SJSA1 (cell line): ENCODE measurements at regions not wholly inside any gene's neighbourhood (a gene's known extent, or its start where the extent isn't known, plus 50 kb on each side); places are given as distances from the start of the nearest gene placed in this dataset.
"Not testable (repeated sequence)": the region's sequence is repeated elsewhere in the genome, so short reads cannot be mapped to it uniquely, and the experiment has no call there.

Experiments used
- DNase-seq, 2 experiments: peaks; one replicate each; pipeline ENCODE4 v3.0.0-alpha.2; 2015 to 2020; ENCODE audit warnings: low spot score in 2 of 2, low read depth in 1 of 2
- H3K27ac ChIP-seq: fragments of 250-450 bp; sonication (Bioruptor Pico); 2 replicates; pipeline ENCODE4 v1.5.1; 2020; ENCODE audit warnings: mild to moderate bottlenecking, moderate library complexity
- H3K27me3 ChIP-seq: fragments of 250-450 bp; sonication (Bioruptor Pico); replicated peaks from 2 replicates; pipeline ENCODE4 v1.5.1; 2020; ENCODE audit warnings: mild to moderate bottlenecking, moderate library complexity
- H3K36me3 ChIP-seq: fragments of 250-450 bp; sonication (Bioruptor Pico); 2 replicates; pipeline ENCODE4 v1.5.1; 2020; ENCODE audit warnings: mild to moderate bottlenecking
- H3K4me1 ChIP-seq: fragments of 250-450 bp; sonication (Bioruptor Pico); replicated peaks from 2 replicates; pipeline ENCODE4 v1.6.1; 2021; ENCODE audit warnings: mild to moderate bottlenecking
- H3K4me3 ChIP-seq: fragments of 250-450 bp; sonication (Bioruptor Pico); 2 replicates; pipeline ENCODE4 v1.5.1; 2020; ENCODE audit warnings: mild to moderate bottlenecking
- H3K9me3 ChIP-seq: fragments of 250-450 bp; sonication (Bioruptor Pico); replicated peaks from 2 replicates; pipeline ENCODE4 v1.5.1; 2020; ENCODE audit warnings: mild to moderate bottlenecking

DNA sequence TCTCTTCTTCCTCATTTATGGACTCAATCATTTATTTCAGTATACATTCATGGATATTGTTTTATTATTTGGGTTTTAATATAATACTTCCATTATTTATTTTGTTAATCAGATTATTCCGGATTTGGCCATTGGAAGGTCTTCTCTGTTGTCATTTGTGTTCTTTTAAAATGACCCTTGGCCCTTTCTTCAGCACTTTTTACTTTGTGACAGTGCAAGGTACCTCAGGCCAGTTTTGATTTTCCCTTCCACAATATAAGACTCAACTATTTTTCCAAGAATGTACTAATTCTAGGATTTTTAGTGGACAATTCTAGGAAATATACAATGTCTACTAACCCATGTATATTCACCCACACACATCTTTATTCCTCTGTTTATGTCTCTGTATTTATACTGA lies 521.4 kb upstream of the FOXG1 start:
- Histone ChIP-seq H3K4me3 (no peak overlapping the region), H3K27ac (no peak overlapping the region), H3K36me3 (no peaks in the 10 kb centered on the region), H3K4me1 (no peaks in the 10 kb centered on the region), H3K27me3 (no peaks in the 10 kb centered on the region), H3K9me3 (no peaks in the 10 kb centered on the region)
- DNase-seq: no peak

GRCh38 chr14:28247491-28247890 lies 519.1 kb upstream of the FOXG1 start:
- no peak overlapping the region for H3K27ac ChIP-seq
- H3K9me3 ChIP-seq: no peaks in the 10 kb centered on the region
- H3K36me3 ChIP-seq: no peaks in the 10 kb centered on the region
- H3K27me3 ChIP-seq: no peaks in the 10 kb centered on the region
- no peak overlapping the region for H3K4me3 ChIP-seq
- DNase-seq: no peak
- H3K4me1 ChIP-seq: no peaks in the 10 kb centered on the region

GRCh38 chr14:28252124-28252523 lies 514.5 kb upstream of the FOXG1 start:
- not testable (repeated sequence) for H3K27ac ChIP-seq, H3K9me3 ChIP-seq, DNase-seq

GRCh38 chr14:28254768-28255167 lies 511.8 kb upstream of the FOXG1 start:
- DNase-seq: no peak
- Histone ChIP-seq H3K4me3 (no peak overlapping the region), H3K9me3 (no peaks in the 10 kb centered on the region), H3K27ac (no peak overlapping the region), H3K27me3 (no peaks in the 10 kb centered on the region), H3K36me3 (no peaks in the 10 kb centered on the region), H3K4me1 (no peaks in the 10 kb centered on the region)

More at GRCh38 chr14:28252124-28252523, 514.5 kb upstream of the FOXG1 start:
- H3K4me3 ChIP-seq, H3K27me3 ChIP-seq, H3K4me1 ChIP-seq, H3K36me3 ChIP-seq: not testable (repeated sequence)

DNA sequence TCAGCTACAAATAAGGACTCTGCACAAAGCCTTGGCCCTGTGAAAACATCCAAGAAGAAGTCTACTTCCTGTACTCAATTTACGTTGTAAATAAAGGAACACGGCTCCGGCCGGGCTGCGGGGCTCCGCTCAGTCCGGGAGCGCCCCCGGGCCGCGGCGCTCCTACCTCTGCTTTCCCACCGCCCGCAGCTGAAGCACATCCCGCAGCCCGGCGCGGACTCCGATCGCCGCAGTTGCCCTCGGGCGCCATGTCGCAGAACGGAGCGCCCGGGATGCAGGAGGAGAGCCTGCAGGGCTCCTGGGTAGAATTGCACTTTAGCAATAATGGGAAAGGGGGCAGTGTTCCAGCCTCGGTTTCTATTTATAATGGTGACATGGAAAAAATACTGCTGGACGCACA lies 502.3 kb upstream of the FOXG1 start:
- Histone ChIP-seq H3K27me3 (no peaks in the 10 kb centered on the region), H3K27ac (no peak overlapping the region), H3K36me3 (no peaks in the 10 kb centered on the region), H3K9me3 (no peaks in the 10 kb centered on the region), H3K4me1 (no peaks in the 10 kb centered on the region), H3K4me3 (no peak overlapping the region)
- DNase-seq: no peak

DNA sequence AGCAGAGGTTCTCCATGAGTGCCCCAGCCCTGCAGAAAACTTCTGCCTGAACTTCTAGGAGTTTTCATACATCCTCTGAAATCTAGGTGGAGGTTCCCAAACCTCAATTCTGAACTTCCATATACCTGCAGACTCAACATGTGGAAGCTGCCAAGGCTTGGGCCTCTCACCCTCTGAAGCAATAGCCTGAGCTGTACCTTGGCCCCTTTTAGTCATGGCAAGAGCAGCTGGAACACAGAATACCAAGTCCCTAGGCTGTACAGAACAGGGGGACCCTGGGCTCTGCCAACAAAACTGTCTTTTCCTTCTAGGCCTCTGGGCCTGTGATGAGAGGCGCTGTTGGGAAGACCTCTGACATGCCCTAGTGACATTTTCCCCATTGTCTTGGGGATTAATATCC lies 494.3 kb upstream of the FOXG1 start:
- Histone ChIP-seq H3K36me3 (no peaks in the 10 kb centered on the region), H3K9me3 (no peaks in the 10 kb centered on the region), H3K27ac (no peak overlapping the region), H3K4me1 (no peaks in the 10 kb centered on the region), H3K27me3 (no peaks in the 10 kb centered on the region), H3K4me3 (no peak overlapping the region)
- no peak for DNase-seq

DNA sequence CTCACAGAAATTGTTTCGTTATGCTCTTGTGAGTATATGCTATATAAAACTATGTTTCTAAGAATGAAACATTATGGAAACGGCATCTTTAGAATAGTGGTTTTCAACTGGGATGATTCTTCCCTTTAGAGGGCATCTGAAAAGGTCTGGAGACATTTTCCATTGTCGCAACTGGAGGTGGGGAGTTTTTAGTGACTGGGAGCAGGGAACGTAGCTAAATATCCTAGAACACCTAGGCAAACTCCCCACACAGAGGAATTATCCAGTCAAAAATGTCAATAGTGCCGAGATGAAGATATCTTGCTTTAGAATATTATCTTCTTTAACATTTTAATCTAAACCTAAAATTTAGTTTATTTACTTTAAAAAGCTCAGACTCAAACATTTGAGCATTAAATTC lies 486.1 kb upstream of the FOXG1 start:
- DNase-seq: no peak
- Histone ChIP-seq H3K27me3 (no peaks in the 10 kb centered on the region), H3K36me3 (no peaks in the 10 kb centered on the region), H3K27ac (no peak overlapping the region), H3K9me3 (no peaks in the 10 kb centered on the region), H3K4me1 (no peaks in the 10 kb centered on the region), H3K4me3 (no peak overlapping the region)

DNA sequence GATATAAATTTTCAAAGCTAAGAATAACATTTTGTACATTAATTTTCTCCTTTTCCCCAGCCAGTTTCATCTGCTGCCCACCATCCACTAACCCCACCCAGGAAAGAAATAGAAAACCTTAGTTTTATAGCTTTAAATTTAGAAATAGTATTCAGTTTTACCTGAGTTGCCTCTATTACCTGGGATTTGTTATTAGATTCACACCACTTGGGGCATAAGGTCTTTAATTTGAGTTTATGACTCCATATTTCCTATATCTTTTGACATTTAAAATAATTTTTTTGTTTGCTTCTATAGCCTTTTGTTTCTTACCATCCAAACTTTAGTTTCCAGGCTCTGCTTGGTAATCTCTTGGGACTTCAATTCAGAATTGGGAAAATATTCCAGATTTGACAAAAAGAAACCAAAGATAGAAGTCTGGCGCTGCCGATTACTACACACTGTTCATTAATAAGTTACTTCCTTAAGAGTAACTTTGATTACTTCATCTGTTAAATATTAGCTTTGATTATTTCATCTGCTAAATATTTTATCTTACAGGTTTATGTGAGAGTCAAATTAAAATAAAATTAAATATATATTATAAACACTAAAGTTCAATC lies 485.5 kb upstream of the FOXG1 start:
- no peak overlapping the region for H3K4me3 ChIP-seq

DNA sequence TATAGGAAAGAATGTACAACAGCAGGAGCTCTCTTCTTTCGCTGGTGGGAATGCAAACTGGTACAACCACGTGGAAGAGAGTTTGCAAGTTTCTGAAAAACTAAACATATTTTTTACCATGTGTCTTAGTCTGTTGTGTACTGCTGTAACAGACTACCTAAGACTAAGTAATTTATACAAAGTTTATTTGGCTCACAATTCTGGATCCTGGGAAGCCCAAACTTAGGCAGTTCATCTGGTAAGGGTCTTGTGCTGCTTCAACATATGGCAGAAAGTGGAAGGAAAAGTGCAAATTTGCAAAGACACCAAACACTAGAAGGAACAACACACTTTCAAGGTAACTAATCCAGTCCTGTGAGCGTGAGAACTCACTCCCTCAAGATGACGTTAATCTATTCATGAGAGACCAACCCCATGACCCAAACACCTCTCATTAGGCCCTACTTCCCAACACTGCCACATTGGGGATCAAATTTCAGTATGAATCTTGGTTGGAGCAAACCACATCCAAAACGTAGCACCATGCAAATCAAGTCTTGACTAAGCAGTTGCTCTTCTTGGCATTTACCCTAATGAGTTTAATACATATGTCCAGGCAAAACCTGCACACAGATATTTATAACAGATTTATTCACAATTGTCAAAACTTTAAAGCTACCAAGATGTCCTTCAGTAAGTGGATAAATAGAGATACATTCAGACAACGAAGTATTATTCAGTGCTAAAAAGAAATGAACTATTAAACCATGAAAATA lies 481.9 kb upstream of the FOXG1 start:
- no peak overlapping the region for H3K27ac ChIP-seq
- H3K4me3 ChIP-seq: no peak overlapping the region
- H3K4me1 ChIP-seq: no peaks in the 10 kb centered on the region
- no peak for DNase-seq
- H3K27me3 ChIP-seq: no peaks in the 10 kb centered on the region
- H3K9me3 ChIP-seq: no peaks in the 10 kb centered on the region
- H3K36me3 ChIP-seq: no peaks in the 10 kb centered on the region

More for the DNA sequence above, 485.5 kb upstream of the FOXG1 start:
- Histone ChIP-seq H3K9me3 (no peaks in the 10 kb centered on the region), H3K4me1 (no peaks in the 10 kb centered on the region), H3K27ac (no peak overlapping the region), H3K36me3 (no peaks in the 10 kb centered on the region), H3K27me3 (no peaks in the 10 kb centered on the region)
- no peak for DNase-seq

GRCh38 chr14:28294834-28295440 lies 471.6 kb upstream of the FOXG1 start:
- Histone ChIP-seq H3K27me3 (no peaks in the 10 kb centered on the region), H3K27ac (no peak overlapping the region), H3K9me3 (no peaks in the 10 kb centered on the region), H3K4me3 (no peak overlapping the region), H3K4me1 (no peaks in the 10 kb centered on the region), H3K36me3 (no peaks in the 10 kb centered on the region)
- no peak for DNase-seq

GRCh38 chr14:28297559-28297958 lies 469.0 kb upstream of the FOXG1 start:
- DNase-seq: no peak
- Histone ChIP-seq H3K4me1 (no peaks in the 10 kb centered on the region), H3K27me3 (no peaks in the 10 kb centered on the region), H3K9me3 (no peaks in the 10 kb centered on the region), H3K4me3 (no peak overlapping the region), H3K36me3 (no peaks in the 10 kb centered on the region), H3K27ac (no peak overlapping the region)

DNA sequence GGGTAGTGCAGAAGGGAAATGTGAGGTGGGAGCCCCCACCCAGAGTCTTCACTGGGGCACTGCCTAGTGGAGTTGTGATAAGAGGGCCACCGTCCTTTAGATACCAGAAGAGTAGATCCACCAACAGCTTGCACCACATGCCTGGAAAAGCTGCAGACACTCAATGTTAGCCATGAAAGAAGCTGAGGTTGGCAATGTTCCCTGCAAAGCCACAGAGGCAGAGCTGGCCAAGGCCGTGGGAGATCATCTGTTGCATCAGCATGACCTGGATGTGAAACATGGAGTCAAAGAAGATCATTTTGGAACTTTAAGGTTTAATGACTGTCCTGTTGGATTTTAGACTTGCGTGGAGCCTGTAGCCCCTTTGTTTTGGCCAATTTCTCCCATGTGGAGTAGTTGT lies 468.4 kb upstream of the FOXG1 start:
- no peak for DNase-seq
- Histone ChIP-seq H3K36me3 (no peaks in the 10 kb centered on the region), H3K4me3 (no peak overlapping the region), H3K9me3 (no peaks in the 10 kb centered on the region), H3K4me1 (no peaks in the 10 kb centered on the region), H3K27ac (no peak overlapping the region), H3K27me3 (no peaks in the 10 kb centered on the region)

DNA sequence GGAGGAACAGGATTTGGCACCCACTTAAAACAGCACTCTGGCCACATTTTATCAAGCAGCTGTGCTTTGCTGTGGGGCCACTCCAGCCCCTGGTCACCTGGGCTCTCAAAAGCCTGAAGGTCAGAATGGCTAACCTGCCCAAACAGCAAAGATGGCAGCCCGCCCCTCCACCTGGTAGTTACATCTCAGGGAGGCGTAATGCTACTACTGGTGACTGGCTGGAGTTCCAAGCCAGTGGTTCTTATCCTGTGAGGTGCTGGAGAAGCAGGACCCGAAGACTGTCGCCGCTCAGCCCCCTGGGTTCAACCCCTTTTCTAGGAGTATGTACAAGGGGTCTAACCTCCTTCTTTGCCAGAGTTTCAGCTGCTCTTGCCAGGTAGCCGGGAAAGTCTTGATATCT lies 467.4 kb upstream of the FOXG1 start:
- no peaks in the 10 kb centered on the region for H3K27me3 ChIP-seq
- H3K36me3 ChIP-seq: no peaks in the 10 kb centered on the region
- no peaks in the 10 kb centered on the region for H3K4me1 ChIP-seq
- no peaks in the 10 kb centered on the region for H3K9me3 ChIP-seq
- no peak for DNase-seq
- H3K27ac ChIP-seq: no peak overlapping the region
- no peak overlapping the region for H3K4me3 ChIP-seq

DNA sequence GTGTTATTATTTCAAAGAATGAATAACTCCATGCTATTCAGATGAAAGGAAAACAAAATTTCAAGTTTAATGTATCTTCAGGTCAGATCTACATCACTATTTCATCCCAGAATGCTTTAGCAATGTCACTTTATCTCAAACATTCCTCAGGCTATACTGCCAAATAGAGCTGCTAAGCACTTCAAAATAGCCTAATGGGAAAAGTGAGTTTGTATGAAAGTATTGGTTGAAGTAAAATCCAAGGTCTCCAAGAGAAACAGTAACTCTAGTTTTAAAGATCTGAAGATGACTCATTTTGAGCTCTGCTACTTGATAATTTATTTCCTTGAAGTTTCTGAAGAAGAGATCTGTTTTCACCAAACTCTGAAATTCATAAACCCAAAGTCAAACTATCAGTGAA lies 466.2 kb upstream of the FOXG1 start:
- Histone ChIP-seq H3K4me1 (no peaks in the 10 kb centered on the region), H3K9me3 (no peaks in the 10 kb centered on the region), H3K36me3 (no peaks in the 10 kb centered on the region), H3K4me3 (no peak overlapping the region), H3K27me3 (no peaks in the 10 kb centered on the region), H3K27ac (no peak overlapping the region)
- no peak for DNase-seq
